ELR (cell line): ENCODE measurements at regions not wholly inside any gene's neighbourhood (a gene's known extent, or its start where the extent isn't known, plus 50 kb on each side); places are given as distances from the start of the nearest gene placed in this dataset.
A peak's percentile ranks its signal among the peaks of the same experiment; 100 is the strongest.

Experiments
- DNase-seq: peaks from one replicate; pipeline ENCODE4 v3.0.0-alpha.2; 2015; ENCODE audit warnings: low read depth

- peak; percentile 99 for DNase-seq
These were observed 139.0 kb upstream of the MKLN1 start for GRCh38 chr7:131188367-131189339.

- DNase-seq: no peak
These were observed 138.2 kb upstream of the MKLN1 start for GRCh38 chr7:131189488-131189887.

GRCh38 chr7:131190146-131190545, 137.5 kb upstream of the MKLN1 start:
- DNase-seq: no peak

GRCh38 chr7:131190581-131190980, 137.1 kb upstream of the MKLN1 start:
- DNase-seq: no peak

GRCh38 chr7:131194070-131194865, 133.4 kb upstream of the MKLN1 start:
- DNase-seq: no peak

- DNase-seq: peak; percentile 14
These were observed 130.9 kb upstream of the MKLN1 start for GRCh38 chr7:131196803-131197202.

GRCh38 chr7:131197920-131198615, 129.6 kb upstream of the MKLN1 start:
- peak; percentile 80 for DNase-seq

- DNase-seq: no peak
These were observed 125.2 kb upstream of the MKLN1 start for GRCh38 chr7:131202451-131202850.

GRCh38 chr7:131203291-131203976, 124.2 kb upstream of the MKLN1 start:
- DNase-seq: no peak

GRCh38 chr7:131208777-131209176, 118.9 kb upstream of the MKLN1 start:
- DNase-seq: no peak

GRCh38 chr7:131210618-131211017, 117.1 kb upstream of the MKLN1 start:
- DNase-seq: no peak

- no peak for DNase-seq
These were observed 116.2 kb upstream of the MKLN1 start for GRCh38 chr7:131211500-131211899.

GRCh38 chr7:131212114-131212513, 115.6 kb upstream of the MKLN1 start:
- DNase-seq: peak; percentile 26

- no peak for DNase-seq
These were observed 108.9 kb upstream of the MKLN1 start for GRCh38 chr7:131218727-131219128.

- no peak for DNase-seq
These were observed 108.2 kb upstream of the MKLN1 start for GRCh38 chr7:131219312-131220041.

GRCh38 chr7:131221061-131221460, 106.6 kb upstream of the MKLN1 start:
- no peak for DNase-seq

GRCh38 chr7:131222171-131222570, 105.5 kb upstream of the MKLN1 start:
- DNase-seq: peak; percentile 28

- no peak for DNase-seq
These were observed 104.5 kb upstream of the MKLN1 start for GRCh38 chr7:131223151-131223550.

GRCh38 chr7:131224996-131225395, 102.7 kb upstream of the MKLN1 start:
- no peak for DNase-seq

GRCh38 chr7:131225619-131226513, 101.8 kb upstream of the MKLN1 start:
- no peak for DNase-seq
